ENCODE measurements at regions not wholly inside any gene's neighbourhood (a gene's known extent, or its start where the extent isn't known, plus 50 kb on each side); places are given as distances from the start of the nearest gene placed in this dataset.

GRCh38 chr19:29371251-29372090 lies 154.3 kb upstream of the VSTM2B start:
- DNase-seq (ENCODE audit: low read depth): no peak

GRCh38 chr19:29372091-29372415 lies 153.7 kb upstream of the VSTM2B start:
- DNase-seq (ENCODE audit: low read depth): no peak

GRCh38 chr19:29372461-29372860 lies 153.3 kb upstream of the VSTM2B start:
- no peak for DNase-seq (ENCODE audit: low read depth)

- no peak for DNase-seq (ENCODE audit: low read depth)
These were observed 152.6 kb upstream of the VSTM2B start for GRCh38 chr19:29372921-29373797.

- DNase-seq (ENCODE audit: low read depth): no peak
These were observed 150.2 kb upstream of the VSTM2B start for GRCh38 chr19:29375429-29376119.

GRCh38 chr19:29376855-29377354 lies 148.9 kb upstream of the VSTM2B start:
- DNase-seq (ENCODE audit: low read depth): no peak

GRCh38 chr19:29378126-29378525 lies 147.7 kb upstream of the VSTM2B start:
- DNase-seq (ENCODE audit: low read depth): no peak

- DNase-seq (ENCODE audit: low read depth): no peak
These were observed 147.2 kb upstream of the VSTM2B start for GRCh38 chr19:29378543-29379080.

- DNase-seq (ENCODE audit: low read depth): no peak
These were observed 146.4 kb upstream of the VSTM2B start for GRCh38 chr19:29379257-29380021.

- no peak for DNase-seq (ENCODE audit: low read depth)
These were observed 145.2 kb upstream of the VSTM2B start for GRCh38 chr19:29380581-29380980.

- no peak for DNase-seq (ENCODE audit: low read depth)
These were observed 144.2 kb upstream of the VSTM2B start for GRCh38 chr19:29381353-29382203.

- DNase-seq (ENCODE audit: low read depth): no peak
These were observed 142.1 kb upstream of the VSTM2B start for GRCh38 chr19:29383696-29384095.

- no peak for DNase-seq (ENCODE audit: low read depth)
These were observed 141.1 kb upstream of the VSTM2B start for GRCh38 chr19:29384656-29385055.

- DNase-seq (ENCODE audit: low read depth): no peak
These were observed 140.5 kb upstream of the VSTM2B start for GRCh38 chr19:29385191-29385795.

- no peak for DNase-seq (ENCODE audit: low read depth)
These were observed 138.8 kb upstream of the VSTM2B start for GRCh38 chr19:29386970-29387369.

GRCh38 chr19:29387586-29387985 lies 138.2 kb upstream of the VSTM2B start:
- DNase-seq (ENCODE audit: low read depth): no peak

GRCh38 chr19:29389495-29389894 lies 136.3 kb upstream of the VSTM2B start:
- no peak for DNase-seq (ENCODE audit: low read depth)

GRCh38 chr19:29390742-29391141 lies 135.1 kb upstream of the VSTM2B start:
- no peak for DNase-seq (ENCODE audit: low read depth)

- no peak for DNase-seq (ENCODE audit: low read depth)
These were observed 131.8 kb upstream of the VSTM2B start for GRCh38 chr19:29393915-29394460.
